ENCODE measurements at regions not wholly inside any gene's neighbourhood (a gene's known extent, or its start where the extent isn't known, plus 50 kb on each side); places are given as distances from the start of the nearest gene placed in this dataset.

DNA sequence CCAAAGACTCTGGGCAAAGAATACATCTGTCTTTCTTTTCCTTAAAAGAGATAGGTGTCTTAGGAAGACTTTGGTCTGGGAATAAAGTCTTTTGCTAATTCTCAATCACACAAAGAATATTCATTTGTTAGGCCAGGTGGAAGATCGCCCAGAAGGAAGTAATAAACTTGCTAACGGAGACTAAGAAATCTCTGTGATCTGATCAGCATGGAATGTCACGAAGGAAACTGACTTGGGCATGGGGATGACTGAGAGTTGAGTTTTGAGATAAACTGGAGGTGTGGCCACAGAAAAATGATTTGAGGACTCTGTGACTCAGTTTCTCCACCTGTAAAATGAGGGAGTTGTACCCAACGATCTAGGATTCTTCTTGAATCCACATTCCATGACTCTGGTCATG is 161.1 kb upstream of the SVIL start:
- no peak overlapping the region for H2AFZ ChIP-seq (ENCODE audit: insufficient read depth, low read length, poor library complexity)
- no peak overlapping the region for H3K27ac ChIP-seq (ENCODE audit: low read depth, low read length)
- H3K14ac ChIP-seq (ENCODE audit: low read length), result no peak overlapping the region
- H2AK5ac ChIP-seq (ENCODE audit: low read length), result no peak overlapping the region
- no peak for DNase-seq
- H3K18ac ChIP-seq (ENCODE audit: low read length), result no peak overlapping the region
- no peak overlapping the region for H2BK120ac ChIP-seq (ENCODE audit: insufficient read depth, low read length, poor library complexity)
- no peak overlapping the region for H3K23ac ChIP-seq (ENCODE audit: low read length)
- no peaks in the 10 kb centered on the region for H3K4me1 ChIP-seq (ENCODE audit: control insufficient read depth in 1 of 2, insufficient read depth in 2 of 2, low read length in 2 of 2)
- peaks cover 1% of the 10 kb centered on the region for H3K79me2 ChIP-seq (ENCODE audit: control insufficient read depth, insufficient read depth, low read length, poor library complexity)
- no CpG with 5 or more reads among the region's 4 CpGs for WGBS (ENCODE audit: extremely low coverage, insufficient coverage, insufficient read length)
- no peaks in the 10 kb centered on the region for H3K9me3 ChIP-seq (ENCODE audit: insufficient read depth, low read depth, low read length)
- no peaks in the 10 kb centered on the region for H3K36me3 ChIP-seq (ENCODE audit: control insufficient read depth in 1 of 2, insufficient read depth in 2 of 2, low read length in 2 of 2)
- no peak overlapping the region for H4K91ac ChIP-seq (ENCODE audit: low read depth, low read length)
- H2BK5ac ChIP-seq (ENCODE audit: low read depth, low read length, poor library complexity), result no peak overlapping the region
- H3K79me1 ChIP-seq (ENCODE audit: low read length), result no peaks in the 10 kb centered on the region
- H3K9ac ChIP-seq (ENCODE audit: low read length), result no peak overlapping the region
- no peak overlapping the region for H3K4me2 ChIP-seq (ENCODE audit: low read length)
- H2BK12ac ChIP-seq (ENCODE audit: low read length), result no peak overlapping the region
- no peak overlapping the region for H3K4me3 ChIP-seq (ENCODE audit: low read depth, low read length)
- H4K8ac ChIP-seq (ENCODE audit: low read depth, low read length), result no peak overlapping the region
- no peak overlapping the region for H4K12ac ChIP-seq (ENCODE audit: low read depth, low read length)
- no peak overlapping the region for H3K4ac ChIP-seq (ENCODE audit: low read depth, low read length)
- H3K27me3 ChIP-seq (ENCODE audit: insufficient read depth, low read length), result no peaks in the 10 kb centered on the region

DNA sequence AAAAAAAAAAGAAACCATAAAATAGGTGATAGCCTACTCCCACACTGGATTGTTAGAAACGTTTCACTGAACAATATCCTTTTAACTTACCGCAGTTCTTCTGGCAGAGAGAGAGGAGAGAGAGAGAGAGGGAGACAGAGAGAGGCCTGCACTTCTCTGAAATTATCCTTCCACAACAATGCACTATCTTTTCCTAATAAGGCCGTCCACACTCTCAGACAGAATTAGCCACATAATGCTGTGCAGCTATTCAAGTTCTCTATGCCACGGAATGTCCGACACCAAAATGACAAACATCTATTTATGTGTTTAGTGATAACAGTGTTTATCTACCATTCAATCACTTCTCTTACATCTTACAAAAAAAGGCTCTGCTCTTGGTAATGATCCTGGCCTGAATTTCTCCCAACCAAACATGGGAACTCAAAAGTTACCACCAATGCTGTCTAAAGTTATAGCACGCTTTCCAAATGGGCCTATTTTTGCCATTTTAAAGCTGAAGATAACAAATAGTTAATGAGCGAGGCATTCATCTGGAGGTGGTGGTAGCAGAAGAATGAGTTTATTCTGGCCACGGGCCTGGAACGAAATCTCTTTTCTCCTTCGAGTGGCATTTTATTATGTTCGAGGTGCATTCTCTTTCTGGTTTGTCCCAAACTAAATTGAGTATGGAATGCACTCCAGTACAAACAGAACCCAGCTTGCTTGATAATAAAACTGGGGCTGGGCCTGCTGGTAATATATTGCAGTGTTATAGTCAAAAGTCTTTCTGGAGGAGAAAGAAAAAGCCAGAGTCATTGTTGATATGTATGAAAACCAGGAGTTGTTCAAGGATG is 160.2 kb upstream of the SVIL start:
- no peak overlapping the region for H4K91ac ChIP-seq (ENCODE audit: low read depth, low read length)
- no peaks in the 10 kb centered on the region for H3K79me1 ChIP-seq (ENCODE audit: low read length)
- H3K27ac ChIP-seq (ENCODE audit: low read depth, low read length), result no peak overlapping the region
- no peak overlapping the region for H2BK12ac ChIP-seq (ENCODE audit: low read length)
- H3K79me2 ChIP-seq (ENCODE audit: control insufficient read depth, insufficient read depth, low read length, poor library complexity), result peaks cover 1% of the 10 kb centered on the region
- no peak for DNase-seq
- H2AFZ ChIP-seq (ENCODE audit: insufficient read depth, low read length, poor library complexity), result no peak overlapping the region
- H2BK5ac ChIP-seq (ENCODE audit: low read depth, low read length, poor library complexity), result no peak overlapping the region
- no peak overlapping the region for H4K8ac ChIP-seq (ENCODE audit: low read depth, low read length)
- H3K4me1 ChIP-seq (ENCODE audit: control insufficient read depth in 1 of 2, insufficient read depth in 2 of 2, low read length in 2 of 2), result no peaks in the 10 kb centered on the region
- H3K4me2 ChIP-seq (ENCODE audit: low read length), result no peak overlapping the region
- no peak overlapping the region for H3K18ac ChIP-seq (ENCODE audit: low read length)
- H4K12ac ChIP-seq (ENCODE audit: low read depth, low read length), result no peak overlapping the region
- no peak overlapping the region for H2BK120ac ChIP-seq (ENCODE audit: insufficient read depth, low read length, poor library complexity)
- no peak overlapping the region for H3K14ac ChIP-seq (ENCODE audit: low read length)
- no peak overlapping the region for H3K9ac ChIP-seq (ENCODE audit: low read length)
- no CpG with 5 or more reads among the region's 11 CpGs for WGBS (ENCODE audit: extremely low coverage, insufficient coverage, insufficient read length)
- H3K4me3 ChIP-seq (ENCODE audit: low read depth, low read length), result no peak overlapping the region
- H3K27me3 ChIP-seq (ENCODE audit: insufficient read depth, low read length), result no peaks in the 10 kb centered on the region
- H2AK5ac ChIP-seq (ENCODE audit: low read length), result no peak overlapping the region
- H3K9me3 ChIP-seq (ENCODE audit: insufficient read depth, low read depth, low read length), result no peaks in the 10 kb centered on the region
- H3K23ac ChIP-seq (ENCODE audit: low read length), result no peak overlapping the region
- H3K36me3 ChIP-seq (ENCODE audit: control insufficient read depth in 1 of 2, insufficient read depth in 2 of 2, low read length in 2 of 2), result no peaks in the 10 kb centered on the region
- no peak overlapping the region for H3K4ac ChIP-seq (ENCODE audit: low read depth, low read length)

DNA sequence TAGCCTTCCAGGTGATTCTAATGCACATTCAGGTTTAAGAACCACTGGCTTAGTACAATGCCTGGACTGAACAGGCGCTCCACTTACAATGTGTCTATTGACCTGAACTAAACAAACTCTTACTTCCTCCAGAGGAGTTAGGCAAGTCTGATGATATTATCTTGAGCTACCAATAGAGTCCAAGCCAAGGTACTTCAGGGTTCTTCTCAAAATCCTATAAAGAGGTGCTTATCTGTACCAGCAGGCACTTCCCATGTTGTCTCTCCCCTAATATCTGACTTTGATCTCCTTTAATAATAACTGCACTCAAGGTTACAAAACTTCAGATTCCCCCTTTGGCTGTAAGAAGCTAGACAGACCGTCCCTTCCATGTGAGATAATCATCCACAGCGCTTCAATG is 157.0 kb upstream of the SVIL start:
- no peak overlapping the region for H3K4ac ChIP-seq (ENCODE audit: low read depth, low read length)
- no peak overlapping the region for H3K14ac ChIP-seq (ENCODE audit: low read length)
- no peak overlapping the region for H2AFZ ChIP-seq (ENCODE audit: insufficient read depth, low read length, poor library complexity)
- no peaks in the 10 kb centered on the region for H3K4me1 ChIP-seq (ENCODE audit: control insufficient read depth in 1 of 2, insufficient read depth in 2 of 2, low read length in 2 of 2)
- peaks cover 1% of the 10 kb centered on the region for H3K79me2 ChIP-seq (ENCODE audit: control insufficient read depth, insufficient read depth, low read length, poor library complexity)
- H4K8ac ChIP-seq (ENCODE audit: low read depth, low read length), result no peak overlapping the region
- no CpG with 5 or more reads among the region's 3 CpGs for WGBS (ENCODE audit: extremely low coverage, insufficient coverage, insufficient read length)
- H3K27ac ChIP-seq (ENCODE audit: low read depth, low read length), result no peak overlapping the region
- H2BK120ac ChIP-seq (ENCODE audit: insufficient read depth, low read length, poor library complexity), result no peak overlapping the region
- H3K23ac ChIP-seq (ENCODE audit: low read length), result no peak overlapping the region
- H2BK12ac ChIP-seq (ENCODE audit: low read length), result no peak overlapping the region
- no peak overlapping the region for H3K4me3 ChIP-seq (ENCODE audit: low read depth, low read length)
- H2BK5ac ChIP-seq (ENCODE audit: low read depth, low read length, poor library complexity), result no peak overlapping the region
- no peak overlapping the region for H3K18ac ChIP-seq (ENCODE audit: low read length)
- H3K79me1 ChIP-seq (ENCODE audit: low read length), result no peaks in the 10 kb centered on the region
- DNase-seq, result no peak
- H3K36me3 ChIP-seq (ENCODE audit: control insufficient read depth in 1 of 2, insufficient read depth in 2 of 2, low read length in 2 of 2), result no peaks in the 10 kb centered on the region
- no peak overlapping the region for H2AK5ac ChIP-seq (ENCODE audit: low read length)
- no peak overlapping the region for H3K9ac ChIP-seq (ENCODE audit: low read length)
- no peak overlapping the region for H4K91ac ChIP-seq (ENCODE audit: low read depth, low read length)
- no peak overlapping the region for H3K4me2 ChIP-seq (ENCODE audit: low read length)
- H3K27me3 ChIP-seq (ENCODE audit: insufficient read depth, low read length), result no peaks in the 10 kb centered on the region
- no peak overlapping the region for H4K12ac ChIP-seq (ENCODE audit: low read depth, low read length)
- no peaks in the 10 kb centered on the region for H3K9me3 ChIP-seq (ENCODE audit: insufficient read depth, low read depth, low read length)

DNA sequence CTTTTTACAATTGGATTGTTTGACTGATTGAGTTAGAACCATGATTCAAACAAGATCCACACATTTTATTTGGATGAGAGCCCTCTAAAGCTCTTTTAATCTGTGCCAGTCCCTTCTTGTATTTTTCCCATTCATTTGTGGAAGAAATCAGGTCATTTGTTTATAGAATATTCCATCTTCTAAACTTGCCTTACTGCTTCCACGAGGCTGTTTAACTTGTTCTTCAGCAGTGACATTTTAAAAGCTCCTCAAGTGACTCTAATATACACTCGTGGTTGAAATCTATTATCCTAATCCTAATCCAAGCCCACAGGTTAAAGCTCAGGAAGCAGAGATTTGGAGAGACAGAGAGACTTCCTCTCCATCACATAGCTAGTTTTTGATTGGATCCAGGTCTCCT is 155.4 kb upstream of the SVIL start:
- H3K4me2 ChIP-seq (ENCODE audit: low read length), result no peak overlapping the region
- H3K27ac ChIP-seq (ENCODE audit: low read depth, low read length), result no peak overlapping the region
- H3K9ac ChIP-seq (ENCODE audit: low read length), result no peak overlapping the region
- H4K91ac ChIP-seq (ENCODE audit: low read depth, low read length), result no peak overlapping the region
- no peak overlapping the region for H2BK12ac ChIP-seq (ENCODE audit: low read length)
- no peaks in the 10 kb centered on the region for H3K27me3 ChIP-seq (ENCODE audit: insufficient read depth, low read length)
- H3K79me1 ChIP-seq (ENCODE audit: low read length), result peaks cover 2% of the 10 kb centered on the region
- no peak overlapping the region for H3K4ac ChIP-seq (ENCODE audit: low read depth, low read length)
- no peak overlapping the region for H4K8ac ChIP-seq (ENCODE audit: low read depth, low read length)
- DNase-seq, result no peak
- WGBS (ENCODE audit: extremely low coverage, insufficient coverage, insufficient read length), result no CpG with 5 or more reads among the region's 2 CpGs
- H3K36me3 ChIP-seq (ENCODE audit: control insufficient read depth in 1 of 2, insufficient read depth in 2 of 2, low read length in 2 of 2), result no peaks in the 10 kb centered on the region
- H3K79me2 ChIP-seq (ENCODE audit: control insufficient read depth, insufficient read depth, low read length, poor library complexity), result no peaks in the 10 kb centered on the region
- H3K4me3 ChIP-seq (ENCODE audit: low read depth, low read length), result no peak overlapping the region
- H2BK120ac ChIP-seq (ENCODE audit: insufficient read depth, low read length, poor library complexity), result no peak overlapping the region
- H2AK5ac ChIP-seq (ENCODE audit: low read length), result no peak overlapping the region
- no peak overlapping the region for H3K18ac ChIP-seq (ENCODE audit: low read length)
- no peak overlapping the region for H2AFZ ChIP-seq (ENCODE audit: insufficient read depth, low read length, poor library complexity)
- no peaks in the 10 kb centered on the region for H3K4me1 ChIP-seq (ENCODE audit: control insufficient read depth in 1 of 2, insufficient read depth in 2 of 2, low read length in 2 of 2)
- no peak overlapping the region for H3K14ac ChIP-seq (ENCODE audit: low read length)
- no peak overlapping the region for H2BK5ac ChIP-seq (ENCODE audit: low read depth, low read length, poor library complexity)
- H3K23ac ChIP-seq (ENCODE audit: low read length), result no peak overlapping the region
- no peak overlapping the region for H4K12ac ChIP-seq (ENCODE audit: low read depth, low read length)
- H3K9me3 ChIP-seq (ENCODE audit: insufficient read depth, low read depth, low read length), result no peaks in the 10 kb centered on the region

Measured in trophoblast cell (in vitro differentiated cells and primary cell).